GM23338 (cell line): ENCODE measurements at regions not wholly inside any gene's neighbourhood (a gene's known extent, or its start where the extent isn't known, plus 50 kb on each side); places are given as distances from the start of the nearest gene placed in this dataset.

Experiments used
- ATAC-seq: fragments of 200-7000 bp; cut with Tn5 transposase; 3 replicates; pipeline ENCODE4 v1.9.1; 2020
- DNase-seq: peaks from one replicate; pipeline ENCODE4 v3.0.0-alpha.2; 2015; ENCODE audit warnings: low spot score
- H2AFZ ChIP-seq: fragments of 200-600 bp; sonication (generic); 2 replicates; pipeline ENCODE4 v1.8.0; 2016; ENCODE audit warnings: antibody characterized with exemption, mild to moderate bottlenecking, moderate library complexity
- H3F3A ChIP-seq: fragments of 200-600 bp; sonication (generic); replicated peaks from 2 replicates; pipeline ENCODE4 v1.8.0; 2017; ENCODE audit warnings: antibody characterized with exemption, mixed run types, low read depth
- H3K27ac ChIP-seq: fragments of 200-600 bp; sonication (generic); 2 replicates; pipeline ENCODE4 v1.6.1; 2016; ENCODE audit warnings: low read depth
- H3K27me3 ChIP-seq: fragments of 200-600 bp; sonication (generic); 2 replicates; pipeline ENCODE4 v1.8.0; 2016; ENCODE audit warnings: mild to moderate bottlenecking, mixed run types, moderate library complexity; ENCODE audit not compliant: insufficient read depth
- H3K36me3 ChIP-seq: fragments of 200-600 bp; sonication (generic); 2 replicates; pipeline ENCODE4 v1.8.0; 2016; ENCODE audit warnings: mild to moderate bottlenecking; ENCODE audit not compliant: insufficient read depth
- H3K4me1 ChIP-seq: fragments of 200-600 bp; sonication (generic); 2 replicates; pipeline ENCODE4 v1.8.0; 2016; ENCODE audit warnings: mild to moderate bottlenecking, moderate library complexity; ENCODE audit not compliant: insufficient read depth
- H3K4me2 ChIP-seq: fragments of 200-600 bp; sonication (generic); 2 replicates; pipeline ENCODE4 v1.7.1; 2017; ENCODE audit warnings: mixed run types
- H3K4me3 ChIP-seq: fragments of 200-600 bp; sonication (generic); 2 replicates; pipeline ENCODE4 v1.6.1; 2016; ENCODE audit warnings: mixed run types
- H3K79me2 ChIP-seq: fragments of 200-600 bp; sonication (generic); replicated peaks from 2 replicates; pipeline ENCODE4 v1.8.0; 2017; ENCODE audit warnings: mild to moderate bottlenecking; ENCODE audit not compliant: insufficient read depth
- H3K9me2 ChIP-seq: fragments of 200-600 bp; sonication (generic); 2 replicates; pipeline ENCODE4 v1.8.0; 2017; ENCODE audit not compliant: insufficient read depth
- H4K20me1 ChIP-seq: fragments of 200-600 bp; sonication (generic); replicated peaks from 2 replicates; pipeline ENCODE4 v1.8.0; 2017; ENCODE audit warnings: mild to moderate bottlenecking; ENCODE audit not compliant: insufficient read depth
- H3K27ac Mint-ChIP-seq: 2 replicates; pipeline ENCODE4 v1.8.0; 2020; ENCODE audit warnings: inconsistent platforms, mild to moderate bottlenecking, moderate library complexity, mixed read lengths
- H3K27me3 Mint-ChIP-seq: 3 replicates; pipeline ENCODE4 v1.8.0; 2022; ENCODE audit warnings: low read depth, mild to moderate bottlenecking, moderate library complexity, mixed read lengths, inconsistent platforms; ENCODE audit not compliant: insufficient read depth, poor library complexity
- H3K36me3 Mint-ChIP-seq: 3 replicates; pipeline ENCODE4 v1.8.0; 2021; ENCODE audit warnings: low read depth, mild to moderate bottlenecking, inconsistent platforms, moderate library complexity, mixed read lengths
- H3K4me1 Mint-ChIP-seq: 3 replicates; pipeline ENCODE4 v1.8.0; 2020; ENCODE audit warnings: mild to moderate bottlenecking, inconsistent platforms, mixed read lengths
- H3K4me3 Mint-ChIP-seq: 3 replicates; pipeline ENCODE4 v1.8.0; 2021; ENCODE audit warnings: moderate library complexity, mild to moderate bottlenecking, inconsistent platforms, mixed read lengths
- H3K9me3 Mint-ChIP-seq: 3 replicates; pipeline ENCODE4 v1.8.0; 2020; ENCODE audit warnings: moderate library complexity, mild to moderate bottlenecking, inconsistent platforms, mixed read lengths
- CREB1 ChIP-seq: fragments of 250-450 bp; sonication (Bioruptor Pico); IDR thresholded peaks from 2 replicates; pipeline ENCODE4 v1.5.0; 2020; ENCODE audit warnings: low read depth, mild to moderate bottlenecking, moderate library complexity
- CTCF ChIP-seq, 2 experiments: fragments of 200-600 bp in 1 of 2; sonication (generic) in 1 of 2; conservative IDR thresholded peaks; 2 replicates each; pipeline versions ENCODE4 v1.5.1 to v1.6.1; 2016 to 2017; ENCODE audit warnings: antibody characterized with exemption in 2 of 2, low read depth in 2 of 2, mild to moderate bottlenecking in 2 of 2, moderate library complexity in 1 of 2
- ETS1 ChIP-seq: IDR thresholded peaks from 2 replicates; pipeline ENCODE4 v1.6.1; 2016; ENCODE audit warnings: antibody characterized with exemption
- EZH2phosphoT487 ChIP-seq: fragments of 200-600 bp; sonication (generic); IDR thresholded peaks from one replicate; pipeline ENCODE4 v1.8.1; 2018; ENCODE audit warnings: antibody characterized with exemption; ENCODE audit not compliant: unreplicated experiment
- JUNB ChIP-seq: IDR thresholded peaks from one replicate; pipeline ENCODE4 v1.6.1; 2016; ENCODE audit warnings: antibody characterized with exemption; ENCODE audit not compliant: unreplicated experiment
- POLR2AphosphoS5 ChIP-seq: IDR thresholded peaks from 2 replicates; pipeline ENCODE4 v1.6.1; 2016; ENCODE audit warnings: antibody characterized with exemption, low read depth
- REST ChIP-seq: IDR thresholded peaks from one replicate; pipeline ENCODE4 v1.6.1; 2018; ENCODE audit warnings: antibody characterized with exemption; ENCODE audit not compliant: unreplicated experiment
- STAT1 ChIP-seq: IDR thresholded peaks from one replicate; pipeline ENCODE4 v1.6.1; 2016; ENCODE audit warnings: antibody characterized with exemption; ENCODE audit not compliant: unreplicated experiment
- ZNF331 ChIP-seq: fragments of 250-450 bp; sonication (Bioruptor Pico); IDR thresholded peaks from 2 replicates; pipeline ENCODE4 v1.5.0; 2020; ENCODE audit warnings: low read depth, mild to moderate bottlenecking, moderate library complexity
- ZNF462 ChIP-seq: fragments of 250-450 bp; sonication (Bioruptor Pico); IDR thresholded peaks from 2 replicates; pipeline ENCODE4 v1.5.0; 2020; ENCODE audit warnings: mild to moderate bottlenecking, moderate library complexity

GRCh38 chr1:30452925-30453324 is 270.5 kb downstream of the MATN1 start:
- Mint-ChIP-seq H3K36me3 (peaks cover 8% of the 10 kb centered on the region; the same call in 1 of the 3 replicates), H3K27me3 (peaks cover 2% of the 10 kb centered on the region), H3K27ac (no peak overlapping the region), H3K4me3 (no peak overlapping the region), H3K4me1 (no peaks in the 10 kb centered on the region), H3K9me3 (peaks cover 47% of the 10 kb centered on the region)
- Histone ChIP-seq H3K27ac (no peak overlapping the region), H3K27me3 (no peaks in the 10 kb centered on the region), H3K9me2 (no peaks in the 10 kb centered on the region), H3F3A (no peaks in the 10 kb centered on the region), H3K79me2 (no peaks in the 10 kb centered on the region), H3K36me3 (no peaks in the 10 kb centered on the region), H2AFZ (no peak overlapping the region), H3K4me1 (no peaks in the 10 kb centered on the region), H3K4me3 (no peak overlapping the region), H4K20me1 (no peaks in the 10 kb centered on the region), H3K4me2 (no peak overlapping the region)
- TF ChIP-seq ZNF462 = no peak
- TF ChIP-seq JUNB = no peak
- no peak for TF ChIP-seq STAT1
- no peak for TF ChIP-seq ZNF331 (CRISPR knock-in tag)
- no peak for ATAC-seq
- no peak for DNase-seq

- Histone ChIP-seq H3K4me3 (no peak overlapping the region), H3K4me2 (no peak overlapping the region), H4K20me1 (no peaks in the 10 kb centered on the region), H3K36me3 (no peaks in the 10 kb centered on the region), H3K9me2 (no peaks in the 10 kb centered on the region), H3K79me2 (no peaks in the 10 kb centered on the region), H3F3A (no peaks in the 10 kb centered on the region), H3K4me1 (no peaks in the 10 kb centered on the region), H3K27me3 (no peaks in the 10 kb centered on the region), H3K27ac (no peak overlapping the region), H2AFZ (no peak overlapping the region)
- Mint-ChIP-seq H3K4me3 (no peak overlapping the region), H3K27ac (no peak overlapping the region), H3K27me3 (peaks cover 2% of the 10 kb centered on the region), H3K4me1 (no peaks in the 10 kb centered on the region), H3K36me3 (peaks cover 8% of the 10 kb centered on the region; the same call in 1 of the 3 replicates), H3K9me3 (peaks cover 40% of the 10 kb centered on the region)
- ATAC-seq (no peak), DNase-seq (no peak)
- TF ChIP-seq REST (no peak), STAT1 (no peak), POLR2AphosphoS5 (no peak), CREB1 (CRISPR knock-in tag) (no peak), CTCF (conservative IDR thresholded peaks at IDR 0.05; ENCODE audit: low read depth in 2 of 2) (no peak), JUNB (no peak), ETS1 (no peak), EZH2phosphoT487 (no peak)
Measured at GRCh38 chr1:30452170-30452569, 271.2 kb downstream of the MATN1 start.
